ENCODE measurements at regions not wholly inside any gene's neighbourhood (a gene's known extent, or its start where the extent isn't known, plus 50 kb on each side); places are given as distances from the start of the nearest gene placed in this dataset.

DNA sequence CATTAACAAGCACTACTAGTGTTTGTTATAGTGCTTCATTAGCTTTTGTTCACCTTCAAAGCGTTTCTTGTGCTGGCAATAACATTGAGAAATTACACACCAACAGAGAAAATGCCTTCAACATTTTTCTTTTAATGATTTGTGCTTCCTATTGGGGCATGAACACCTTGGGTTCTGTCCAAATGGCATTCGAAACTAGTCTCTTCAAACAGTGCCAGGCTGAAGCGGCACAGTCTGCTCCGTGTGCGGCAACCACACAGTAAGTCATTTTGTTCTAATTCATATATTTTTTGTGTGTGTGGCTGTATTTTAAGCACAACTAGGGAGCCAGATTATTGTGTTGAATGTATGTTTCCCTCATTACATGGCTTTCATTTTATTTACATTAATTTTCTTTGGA lies 414.7 kb upstream of the SGCD start (continued):
- TF ChIP-seq PRDM15 (CRISPR knock-in tag; IDR thresholded peaks at IDR 0.05): no peak
- TF ChIP-seq TEAD4 (CRISPR knock-in tag; IDR thresholded peaks at IDR 0.05): no peak
- no peak for TF ChIP-seq ZNF219 (CRISPR knock-in tag; IDR thresholded peaks at IDR 0.05; ENCODE audit: borderline replicate concordance)

GRCh38 chr5:155914766-155915165 lies 412.2 kb upstream of the SGCD start:
- no peak for ATAC-seq
- CTCF ChIA-PET: no interaction called here

More at GRCh38 chr5:155914766-155915165, 412.2 kb upstream of the SGCD start:
- Mint-ChIP-seq H3K9me3 (no peaks in the 10 kb centered on the region), H3K27ac (no peak overlapping the region), H3K27me3 (ENCODE audit: low read depth) (no peaks in the 10 kb centered on the region), H3K4me3 (no peak overlapping the region), H3K4me1 (no peaks in the 10 kb centered on the region), H3K36me3 (no peaks in the 10 kb centered on the region)
- no peak for TF ChIP-seq FOXP1 (CRISPR knock-in tag; IDR thresholded peaks at IDR 0.05; ENCODE audit: borderline replicate concordance)
- TF ChIP-seq, protein P1, sequence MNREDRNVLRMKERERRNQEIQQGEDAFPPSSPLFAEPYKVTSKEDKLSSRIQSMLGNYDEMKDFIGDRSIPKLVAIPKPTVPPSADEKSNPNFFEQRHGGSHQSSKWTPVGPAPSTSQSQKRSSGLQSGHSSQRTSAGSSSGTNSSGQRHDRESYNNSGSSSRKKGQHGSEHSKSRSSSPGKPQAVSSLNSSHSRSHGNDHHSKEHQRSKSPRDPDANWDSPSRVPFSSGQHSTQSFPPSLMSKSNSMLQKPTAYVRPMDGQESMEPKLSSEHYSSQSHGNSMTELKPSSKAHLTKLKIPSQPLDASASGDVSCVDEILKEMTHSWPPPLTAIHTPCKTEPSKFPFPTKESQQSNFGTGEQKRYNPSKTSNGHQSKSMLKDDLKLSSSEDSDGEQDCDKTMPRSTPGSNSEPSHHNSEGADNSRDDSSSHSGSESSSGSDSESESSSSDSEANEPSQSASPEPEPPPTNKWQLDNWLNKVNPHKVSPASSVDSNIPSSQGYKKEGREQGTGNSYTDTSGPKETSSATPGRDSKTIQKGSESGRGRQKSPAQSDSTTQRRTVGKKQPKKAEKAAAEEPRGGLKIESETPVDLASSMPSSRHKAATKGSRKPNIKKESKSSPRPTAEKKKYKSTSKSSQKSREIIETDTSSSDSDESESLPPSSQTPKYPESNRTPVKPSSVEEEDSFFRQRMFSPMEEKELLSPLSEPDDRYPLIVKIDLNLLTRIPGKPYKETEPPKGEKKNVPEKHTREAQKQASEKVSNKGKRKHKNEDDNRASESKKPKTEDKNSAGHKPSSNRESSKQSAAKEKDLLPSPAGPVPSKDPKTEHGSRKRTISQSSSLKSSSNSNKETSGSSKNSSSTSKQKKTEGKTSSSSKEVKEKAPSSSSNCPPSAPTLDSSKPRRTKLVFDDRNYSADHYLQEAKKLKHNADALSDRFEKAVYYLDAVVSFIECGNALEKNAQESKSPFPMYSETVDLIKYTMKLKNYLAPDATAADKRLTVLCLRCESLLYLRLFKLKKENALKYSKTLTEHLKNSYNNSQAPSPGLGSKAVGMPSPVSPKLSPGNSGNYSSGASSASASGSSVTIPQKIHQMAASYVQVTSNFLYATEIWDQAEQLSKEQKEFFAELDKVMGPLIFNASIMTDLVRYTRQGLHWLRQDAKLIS (CRISPR knock-in tag; IDR thresholded peaks at IDR 0.05; ENCODE audit: borderline replicate concordance): no peak
- TF ChIP-seq ZNF232 (CRISPR knock-in tag; IDR thresholded peaks at IDR 0.05): no peak
- TF ChIP-seq E2F1 (CRISPR knock-in tag; IDR thresholded peaks at IDR 0.05): no peak
- TF ChIP-seq ZNF281 (CRISPR knock-in tag; IDR thresholded peaks at IDR 0.05): no peak
- TF ChIP-seq CREM (CRISPR knock-in tag; IDR thresholded peaks at IDR 0.05): no peak
- no peak for TF ChIP-seq HMGA2 (CRISPR knock-in tag; IDR thresholded peaks at IDR 0.05)
- no peak for TF ChIP-seq HMGXB4 (CRISPR knock-in tag; IDR thresholded peaks at IDR 0.05)
- TF ChIP-seq OVOL2 (CRISPR knock-in tag; IDR thresholded peaks at IDR 0.05; ENCODE audit: borderline replicate concordance): no peak
- TF ChIP-seq TEAD4 (CRISPR knock-in tag; IDR thresholded peaks at IDR 0.05): no peak
- no peak for TF ChIP-seq ZNF317 (CRISPR knock-in tag; IDR thresholded peaks at IDR 0.05; ENCODE audit: borderline replicate concordance, low read depth)
- DNase-seq (ENCODE audit: low spot score): no peak
- POLR2A ChIA-PET: no interaction called here
